ENCODE measurements at regions not wholly inside any gene's neighbourhood (a gene's known extent, or its start where the extent isn't known, plus 50 kb on each side); places are given as distances from the start of the nearest gene placed in this dataset.
A peak's percentile ranks its signal among the peaks of the same experiment; 100 is the strongest.

DNA sequence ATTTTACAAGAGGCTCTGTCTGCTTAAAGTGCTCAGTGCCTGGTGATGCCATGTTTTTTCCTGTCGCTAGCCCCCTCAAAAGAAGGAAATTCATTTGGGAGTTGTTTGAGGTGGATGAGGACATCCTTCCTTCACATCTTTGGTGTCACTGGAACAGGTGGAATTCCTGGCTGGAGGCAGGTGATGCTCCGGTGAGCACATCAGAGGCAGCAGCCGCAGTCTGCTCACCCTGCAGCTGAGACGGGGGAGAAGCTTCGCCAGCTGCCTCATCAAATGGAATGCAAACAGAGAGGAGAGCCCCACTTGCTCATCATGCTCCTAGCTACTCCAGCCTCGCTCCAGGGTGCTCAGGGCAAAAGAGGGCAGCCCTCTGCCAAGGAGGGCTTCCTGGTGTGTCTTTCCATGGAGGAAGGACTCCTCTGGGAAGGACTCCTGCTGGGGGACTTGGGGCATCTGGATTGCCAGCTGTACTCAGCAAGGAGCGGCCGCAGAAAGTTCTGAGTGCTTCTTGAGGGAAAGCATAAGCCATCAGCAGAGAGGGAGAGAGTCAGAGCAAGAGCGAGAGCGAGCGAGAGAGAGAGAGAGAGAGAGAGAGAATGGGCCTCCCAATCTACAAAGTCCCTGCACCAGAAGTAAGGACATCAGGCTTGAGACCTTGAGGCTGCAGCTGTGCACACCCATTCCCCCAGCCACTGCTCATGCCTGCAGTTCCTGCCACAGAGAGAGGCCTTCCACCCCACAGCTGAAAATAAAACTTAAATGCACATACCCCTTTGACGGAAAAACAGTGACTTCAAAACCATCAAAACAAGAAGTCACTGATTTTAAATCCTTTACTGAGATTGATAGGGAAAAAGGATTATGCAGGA lies 74.3 kb upstream of the UBL3 start:
- H3K36me3 ChIP-seq (ENCODE audit: control insufficient read depth in 2 of 2, extremely low read depth in 1 of 2, insufficient read depth in 2 of 2, low read length in 2 of 2), result no peaks in the 10 kb centered on the region
- H3K79me2 ChIP-seq (ENCODE audit: control insufficient read depth, insufficient read depth, low read length), result no peaks in the 10 kb centered on the region
- ChIA-PET POLR2A (interaction anchor here (1.7 kb wide), 1 partner anchor 74 kb away, joined by 7 read pairs; the partner anchor contains the start of gene UBL3), CTCF (interaction anchor here (0.7 to 4.1 kb wide), 19 partner anchors 11 to 416 kb away, joined by 3 to 66 read pairs (median 11); partner anchors contain the start of gene UBL3)
- no peak for FAIRE-seq
- no peak overlapping the region for H3K9ac ChIP-seq (replicated peaks; ENCODE audit: extremely low read depth, insufficient read depth, low read length)
- peaks cover 17% of the 10 kb centered on the region for H3K4me1 ChIP-seq (ENCODE audit: control insufficient read depth, extremely low read depth, insufficient read depth, low read length)
- H3K27ac ChIP-seq (ENCODE audit: insufficient read depth, low read depth, low read length), result peak overlapping the region; percentile 54
- TF ChIP-seq JUN (IDR thresholded peaks at IDR 0.05; ENCODE audit: borderline replicate concordance, insufficient read depth, insufficient read length, low read depth) (no peak), FOS (IDR thresholded peaks at IDR 0.05; ENCODE audit: borderline replicate concordance, insufficient read depth, low read length) (no peak), GATA2 (IDR thresholded peaks at IDR 0.05; ENCODE audit: insufficient read depth, insufficient read length, low read depth, low read length) (no peak), CTCF (IDR thresholded peaks at IDR 0.05; ENCODE audit: extremely low read depth in 1 of 2, insufficient read depth in 1 of 2, low read depth in 1 of 2, low read length in 2 of 2) (no peak), EZH2 (IDR thresholded peaks at IDR 0.05; ENCODE audit: borderline replicate concordance, low read depth, low read length, severe bottlenecking) (no peak)
- TF ChIP-seq, protein P1, sequence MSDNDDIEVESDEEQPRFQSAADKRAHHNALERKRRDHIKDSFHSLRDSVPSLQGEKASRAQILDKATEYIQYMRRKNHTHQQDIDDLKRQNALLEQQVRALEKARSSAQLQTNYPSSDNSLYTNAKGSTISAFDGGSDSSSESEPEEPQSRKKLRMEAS (IDR thresholded peaks at IDR 0.05; ENCODE audit: insufficient read depth, insufficient read length), result no peak
- H3K9me1 ChIP-seq (replicated peaks; ENCODE audit: control insufficient read depth, extremely low read depth, insufficient read depth, low read length), result no peaks in the 10 kb centered on the region
- DNase-seq (ENCODE audit: low read depth, low spot score), result no peak
- H2AFZ ChIP-seq (ENCODE audit: low read depth, low read length), result peak overlapping the region; percentile 70
- H4K20me1 ChIP-seq (replicated peaks; ENCODE audit: control insufficient read depth, extremely low read depth, insufficient read depth, low read length), result no peaks in the 10 kb centered on the region
- no peaks in the 10 kb centered on the region for H3K9me3 ChIP-seq (replicated peaks; ENCODE audit: control insufficient read depth, insufficient read depth, low read length)
- no peak overlapping the region for H3K4me2 ChIP-seq (ENCODE audit: insufficient read depth, low read length)
- H3K27me3 ChIP-seq (ENCODE audit: control insufficient read depth in 2 of 2, insufficient read depth in 2 of 2, low read length in 2 of 2), result peaks cover 0 to 6% of the 10 kb centered on the region in 2 experiments
- H3K4me3 ChIP-seq (replicated peaks in 1 of 3; ENCODE audit: insufficient read depth in 1 of 3, low read depth in 1 of 3, low read length in 3 of 3), result no peak overlapping the region
- intact Hi-C loops (cut with micrococcal nuclease) (loop anchor here (1.0 to 10.0 kb wide), 5 partner anchors 74 to 330 kb away; partner anchors contain the start of genes SLC7A1 and UBL3), dilution Hi-C loops (cut with MboI; ENCODE audit: extremely low pct_ligation_motif_present, low sequenced_read_pairs) (no loop called here)
- BruUV-seq (replicated peaks), result no TSS peak
